GM18517 (cell line): ENCODE measurements at regions not wholly inside any gene's neighbourhood (a gene's known extent, or its start where the extent isn't known, plus 50 kb on each side); places are given as distances from the start of the nearest gene placed in this dataset.
"Not testable (repeated sequence)": the region's sequence is repeated elsewhere in the genome, so short reads cannot be mapped to it uniquely, and the experiment has no call there.

Source experiments
- ATAC-seq: cut with Tn5 transposase; IDR thresholded peaks from one replicate; pipeline ENCODE4 v1.9.1; 2021; ENCODE audit warnings: mild to moderate bottlenecking, moderate library complexity; ENCODE audit not compliant: unreplicated experiment

GRCh38 chr2:150373374-150373773 is 114.1 kb downstream of the RND3 start:
- ATAC-seq, result no peak

GRCh38 chr2:150371044-150371818 is 116.2 kb downstream of the RND3 start:
- no peak for ATAC-seq

GRCh38 chr2:150370561-150370960 is 116.9 kb downstream of the RND3 start:
- no peak for ATAC-seq

GRCh38 chr2:150369862-150370261 is 117.6 kb downstream of the RND3 start:
- ATAC-seq, result no peak

GRCh38 chr2:150358468-150358807 is 129.0 kb downstream of the RND3 start:
- no peak for ATAC-seq

- ATAC-seq, result peak; percentile 93
Measured at GRCh38 chr2:150357770-150358467, 129.5 kb downstream of the RND3 start.

- ATAC-seq, result no peak
Measured at GRCh38 chr2:150355440-150355839, 132.0 kb downstream of the RND3 start.

GRCh38 chr2:150353376-150353775 is 134.1 kb downstream of the RND3 start:
- ATAC-seq, result no peak

GRCh38 chr2:150351922-150352321 is 135.5 kb downstream of the RND3 start:
- ATAC-seq, result no peak

- ATAC-seq, result no peak
Measured at GRCh38 chr2:150350500-150350899, 137.0 kb downstream of the RND3 start.

- no peak for ATAC-seq
Measured at GRCh38 chr2:150346806-150347205, 140.7 kb downstream of the RND3 start.

- ATAC-seq, result no peak
Measured at GRCh38 chr2:150341982-150342680, 145.3 kb downstream of the RND3 start.

- ATAC-seq, result no peak
Measured at GRCh38 chr2:150339951-150340350, 147.5 kb downstream of the RND3 start.

GRCh38 chr2:150339282-150339681 is 148.2 kb downstream of the RND3 start:
- no peak for ATAC-seq

GRCh38 chr2:150335596-150335995 is 151.9 kb downstream of the RND3 start:
- no peak for ATAC-seq

GRCh38 chr2:150332383-150332782 is 155.1 kb downstream of the RND3 start:
- ATAC-seq, result no peak

- ATAC-seq, result no peak
Measured at GRCh38 chr2:150327564-150328489, 159.6 kb downstream of the RND3 start.

GRCh38 chr2:150325656-150326314 is 161.7 kb downstream of the RND3 start:
- ATAC-seq, result no peak

- not testable (repeated sequence) for ATAC-seq
Measured at GRCh38 chr2:150323071-150323470, 164.4 kb downstream of the RND3 start.

- ATAC-seq, result no peak
Measured at GRCh38 chr2:150320608-150321007, 166.9 kb downstream of the RND3 start.
